Small intestine (tissue), 7 donors: ENCODE measurements at regions not wholly inside any gene's neighbourhood (a gene's known extent, or its start where the extent isn't known, plus 50 kb on each side); places are given as distances from the start of the nearest gene placed in this dataset.

Source experiments
- DNase-seq, 2 donors: peaks; one replicate each; pipeline versions ENCODE4 v3.0.0 to v3.0.0-alpha.2; 2013
- FAIRE-seq: peaks from 2 replicates; lab custom pipeline; 2012; peaks lifted over from hg19 to GRCh38; lab: Jason Lieb, UNC
- H3K27ac ChIP-seq, 3 donors: one replicate each; pipeline ENCODE4 v1.5.1; 2013; ENCODE audit warnings: low read length in 2 of 3, mild to moderate bottlenecking in 2 of 3, control low read depth in 1 of 3, inconsistent platforms in 1 of 3, low read depth in 1 of 3, moderate library complexity in 1 of 3
- H3K27me3 ChIP-seq, 3 donors: one replicate each; pipeline ENCODE4 v1.6.1; 2013; ENCODE audit warnings: low read length in 3 of 3, inconsistent platforms in 1 of 3; ENCODE audit not compliant: control insufficient read depth in 3 of 3, insufficient read depth in 3 of 3
- H3K36me3 ChIP-seq, 3 donors: one replicate each; pipeline ENCODE4 v1.6.1; 2013; ENCODE audit warnings: low read length in 3 of 3, inconsistent platforms in 1 of 3, low read depth in 1 of 3, mild to moderate bottlenecking in 1 of 3, moderate library complexity in 1 of 3; ENCODE audit not compliant: control insufficient read depth in 3 of 3, insufficient read depth in 2 of 3
- H3K4me1 ChIP-seq, 3 donors: one replicate each; pipeline ENCODE4 v1.6.1; 2013; ENCODE audit warnings: low read length in 2 of 3, inconsistent platforms in 1 of 3, low read depth in 1 of 3, mild to moderate bottlenecking in 1 of 3, moderate library complexity in 1 of 3; ENCODE audit not compliant: control insufficient read depth in 3 of 3, insufficient read depth in 2 of 3
- H3K4me3 ChIP-seq, 3 donors: one replicate each; pipeline ENCODE4 v1.5.1; 2013; ENCODE audit warnings: low read length in 3 of 3, control low read depth in 1 of 3, inconsistent platforms in 1 of 3, low read depth in 1 of 3, mild to moderate bottlenecking in 1 of 3, moderate library complexity in 1 of 3
- H3K9me3 ChIP-seq, 2 donors: one replicate each; pipeline ENCODE4 v1.6.1; 2013; ENCODE audit warnings: low read depth in 1 of 2, low read length in 1 of 2; ENCODE audit not compliant: control insufficient read depth in 2 of 2, insufficient read depth in 1 of 2
- WGBS, 3 donors: extraction: QIAGEN DNeasy Blood & Tissue Kit; methylation state at CpG; one replicate each; pipeline ENCODE4 v1.1.7; 2013; 5-methylcytosine and 5-hydroxymethylcytosine counted together
- donor health status: healthy with polysubstance abuse.
- donor health status: control.
- donor health status: control.
- donor health status: Bipolar disorder and iron deficiency.
- donor health status: healthy.

GRCh38 chr5:2172471-2172870 lies 289.7 kb upstream of the IRX4 start:
- Histone ChIP-seq H3K36me3 (no peaks in the 10 kb centered on the region), H3K4me3 (no peak overlapping the region), H3K9me3 (no peaks in the 10 kb centered on the region), H3K27me3 (peaks cover 0 to 5% (median 1%) of the 10 kb centered on the region in 3 donors), H3K27ac (no peak overlapping the region), H3K4me1 (no peaks in the 10 kb centered on the region)
- WGBS, 3 donors, result 70 to 86% (median 81%) methylated on average over 5 of the region's 5 CpGs
- FAIRE-seq (no peak), DNase-seq (no peak)

- FAIRE-seq (no peak), DNase-seq (no peak)
- peaks cover 0 to 5% (median 1%) of the 10 kb centered on the region in 3 donors for H3K27me3 ChIP-seq
- H3K36me3 ChIP-seq, result no peaks in the 10 kb centered on the region
- 22 to 51% (median 34%) methylated on average over 7 of the region's 7 CpGs for WGBS, 3 donors
- H3K4me3 ChIP-seq, result no peak overlapping the region
- H3K27ac ChIP-seq, result no peak overlapping the region
- H3K9me3 ChIP-seq, result no peaks in the 10 kb centered on the region
- H3K4me1 ChIP-seq, result no peaks in the 10 kb centered on the region
Observed at GRCh38 chr5:2170761-2171160, 288.0 kb upstream of the IRX4 start.

GRCh38 chr5:2169850-2170760 lies 287.4 kb upstream of the IRX4 start:
- Histone ChIP-seq H3K27ac (no peak overlapping the region), H3K27me3 (peaks cover 0 to 5% (median 1%) of the 10 kb centered on the region in 3 donors), H3K4me3 (no peak overlapping the region), H3K36me3 (no peaks in the 10 kb centered on the region), H3K9me3 (no peaks in the 10 kb centered on the region), H3K4me1 (no peaks in the 10 kb centered on the region)
- FAIRE-seq (no peak), DNase-seq (no peak)
- WGBS, 3 donors, result 70 to 78% (median 75%) methylated on average over 44 to 47 of the region's 47 CpGs

GRCh38 chr5:2169430-2169808 lies 286.7 kb upstream of the IRX4 start:
- 80 to 85% (median 82%) methylated on average over 10 of the region's 10 CpGs for WGBS, 3 donors
- Histone ChIP-seq H3K27me3 (peaks cover 0 to 5% (median 1%) of the 10 kb centered on the region in 3 donors), H3K9me3 (no peaks in the 10 kb centered on the region), H3K4me3 (no peak overlapping the region), H3K27ac (no peak overlapping the region), H3K36me3 (no peaks in the 10 kb centered on the region), H3K4me1 (no peaks in the 10 kb centered on the region)
- no peak for FAIRE-seq
- no peak for DNase-seq

GRCh38 chr5:2168601-2169429 lies 286.1 kb upstream of the IRX4 start:
- peaks cover 0 to 5% (median 1%) of the 10 kb centered on the region in 3 donors for H3K27me3 ChIP-seq
- H3K9me3 ChIP-seq, result no peaks in the 10 kb centered on the region
- no peaks in the 10 kb centered on the region for H3K4me1 ChIP-seq
- no peak overlapping the region for H3K4me3 ChIP-seq
- DNase-seq (no peak), FAIRE-seq (no peak)
- 34 to 54% (median 42%) methylated on average over 24 of the region's 24 CpGs for WGBS, 3 donors
- no peaks in the 10 kb centered on the region for H3K36me3 ChIP-seq
- H3K27ac ChIP-seq, result no peak overlapping the region

- WGBS, 3 donors, result 77 to 87% (median 84%) methylated on average over 11 of the region's 11 CpGs
- DNase-seq (no peak), FAIRE-seq (no peak)
- Histone ChIP-seq H3K36me3 (no peaks in the 10 kb centered on the region), H3K4me1 (no peaks in the 10 kb centered on the region), H3K9me3 (no peaks in the 10 kb centered on the region), H3K27ac (no peak overlapping the region), H3K4me3 (no peak overlapping the region), H3K27me3 (peaks cover 0 to 5% (median 1%) of the 10 kb centered on the region in 3 donors)
Observed at GRCh38 chr5:2167671-2168070, 284.9 kb upstream of the IRX4 start.

- Histone ChIP-seq H3K4me1 (no peaks in the 10 kb centered on the region), H3K9me3 (no peaks in the 10 kb centered on the region), H3K36me3 (no peaks in the 10 kb centered on the region), H3K27ac (no peak overlapping the region), H3K27me3 (no peaks in the 10 kb centered on the region), H3K4me3 (no peak overlapping the region)
- 79 to 85% (median 80%) methylated on average over 6 of the region's 6 CpGs for WGBS, 3 donors
- DNase-seq (no peak), FAIRE-seq (no peak)
Observed at GRCh38 chr5:2166979-2167377, 284.3 kb upstream of the IRX4 start.

- Histone ChIP-seq H3K27me3 (no peaks in the 10 kb centered on the region), H3K36me3 (no peaks in the 10 kb centered on the region), H3K4me3 (no peak overlapping the region), H3K9me3 (no peaks in the 10 kb centered on the region), H3K4me1 (no peaks in the 10 kb centered on the region), H3K27ac (no peak overlapping the region)
- 84 to 87% (median 85%) methylated on average over 17 of the region's 17 CpGs for WGBS, 3 donors
- FAIRE-seq (no peak), DNase-seq (no peak)
Observed at GRCh38 chr5:2166306-2166978, 283.7 kb upstream of the IRX4 start.
